CD4-positive, alpha-beta T cell (primary cell): ENCODE measurements at regions not wholly inside any gene's neighbourhood (a gene's known extent, or its start where the extent isn't known, plus 50 kb on each side); places are given as distances from the start of the nearest gene placed in this dataset.

Source experiments
- ATAC-seq: fragments of 200-7000 bp; cut with Tn5 transposase; one replicate; pipeline ENCODE4 v1.10.0; 2022; ENCODE audit warnings: mild to moderate bottlenecking; ENCODE audit not compliant: poor library complexity
- CTCF ChIA-PET: fragments of 350-600 bp; sonication (Branson Sonifier 250); formaldehyde crosslinking; loops from one replicate; lab custom pipeline; 2021; ENCODE audit warnings: antibody characterized with exemption, inconsistent platforms; lab: Charles Lee
- POLR2A ChIA-PET: fragments of 350-600 bp; sonication (Branson Sonifier 250); formaldehyde crosslinking; loops from one replicate; lab custom pipeline; 2021; ENCODE audit warnings: antibody characterized with exemption, inconsistent platforms; lab: Charles Lee
- DNase-seq, 14 experiments: peaks; one replicate each; pipeline ENCODE4 v3.0.0-alpha.2; 2013 to 2020; ENCODE audit warnings: mixed read lengths in 2 of 14
- H3K27ac ChIP-seq, 2 donors: one replicate each; pipeline versions ENCODE4 v1.5.1 to v1.7.0; 2013; ENCODE audit warnings: low read length in 2 of 2, low read depth in 1 of 2, mild to moderate bottlenecking in 1 of 2
- H3K27me3 ChIP-seq, 2 experiments: 1 replicate in 1 of 2; 2 replicates in 1 of 2; pipeline versions ENCODE4 v1.6.1 to v1.7.0; 2013; ENCODE audit warnings: low read length in 2 of 2, control low read depth in 1 of 2, mild to moderate bottlenecking in 1 of 2, moderate library complexity in 1 of 2; ENCODE audit not compliant: insufficient read depth in 2 of 2, control insufficient read depth in 1 of 2
- H3K36me3 ChIP-seq: one replicate; pipeline ENCODE4 v1.6.1; 2013; ENCODE audit warnings: low read length, control low read depth; ENCODE audit not compliant: insufficient read depth
- H3K4me1 ChIP-seq: one replicate; pipeline ENCODE4 v1.6.1; 2013; ENCODE audit warnings: low read length, control low read depth; ENCODE audit not compliant: insufficient read depth
- H3K4me3 ChIP-seq: one replicate; pipeline ENCODE4 v1.5.1; 2013; ENCODE audit warnings: mild to moderate bottlenecking, low read length, moderate library complexity
- H3K9me3 ChIP-seq, 2 experiments: 1 replicate in 1 of 2; 2 replicates in 1 of 2; pipeline versions ENCODE4 v1.6.1 to v1.7.0; 2013; ENCODE audit warnings: low read length in 2 of 2, mild to moderate bottlenecking in 2 of 2, control low read depth in 1 of 2, moderate library complexity in 1 of 2; ENCODE audit not compliant: control insufficient read depth in 1 of 2, insufficient read depth in 1 of 2
- H3K27ac Mint-ChIP-seq: one replicate; pipeline ENCODE4 v1.8.0; 2020; ENCODE audit warnings: mixed read lengths
- H3K27me3 Mint-ChIP-seq: one replicate; pipeline ENCODE4 v1.8.0; 2021; ENCODE audit warnings: mixed read lengths
- H3K36me3 Mint-ChIP-seq: one replicate; pipeline ENCODE4 v1.8.0; 2021; ENCODE audit warnings: low read depth, mixed read lengths
- H3K4me1 Mint-ChIP-seq: one replicate; pipeline ENCODE4 v1.8.0; 2021; ENCODE audit warnings: low read depth, mixed read lengths
- H3K4me3 Mint-ChIP-seq: one replicate; pipeline ENCODE4 v1.8.0; 2020; ENCODE audit warnings: mild to moderate bottlenecking, mixed read lengths
- H3K9me3 Mint-ChIP-seq: one replicate; pipeline ENCODE4 v1.8.0; 2020; ENCODE audit warnings: mixed read lengths
- CTCF ChIP-seq: fragments of 200-600 bp; IDR thresholded peaks from one replicate; pipeline ENCODE4 v1.8.0; 2022; ENCODE audit warnings: antibody characterized with exemption, mild to moderate bottlenecking
- intact Hi-C, 2 experiments: fragments of 100-400 bp; cut with DNase I in 1 of 2; cut with micrococcal nuclease in 1 of 2; formaldehyde crosslinking; loops; one replicate each; pipeline versions ENCODE4 v1.15.1 to v1.9.0; 2023 to 2025; cut with DNase I, micrococcal nuclease

DNA sequence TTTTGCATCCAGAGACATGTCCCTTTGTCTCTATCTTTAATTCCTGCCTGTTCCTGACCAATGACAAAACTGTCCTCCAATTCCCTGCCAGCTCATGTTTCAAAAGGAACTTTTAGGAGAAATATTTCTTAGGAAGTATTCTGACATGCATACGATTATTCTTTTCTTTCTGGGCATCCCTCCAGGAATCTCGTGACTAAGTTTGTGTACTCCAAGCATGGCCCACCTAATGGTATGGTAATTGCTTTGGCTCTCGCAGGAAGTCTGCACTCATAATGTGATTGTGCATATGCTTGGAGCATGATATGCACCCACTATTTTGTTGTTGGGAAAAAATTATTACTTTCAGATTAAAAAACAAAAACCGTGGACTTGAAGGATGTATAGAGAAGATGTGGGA, 256.4 kb downstream of the PRDM2 start:
- peaks cover 0 to 6% of the 10 kb centered on the region in 2 experiments for H3K27me3 ChIP-seq
- peaks cover 5% of the 10 kb centered on the region for H3K4me1 ChIP-seq
- no peaks in the 10 kb centered on the region for H3K36me3 ChIP-seq
- no peak for TF ChIP-seq CTCF
- H3K9me3 Mint-ChIP-seq: no peaks in the 10 kb centered on the region
- H3K27me3 Mint-ChIP-seq: peaks cover 34% of the 10 kb centered on the region
- H3K4me3 Mint-ChIP-seq: no peak overlapping the region
- intact Hi-C loops: no loop called here
- no peak overlapping the region for H3K4me3 ChIP-seq
- H3K9me3 ChIP-seq: no peaks in the 10 kb centered on the region
- H3K27ac Mint-ChIP-seq: no peak overlapping the region
- no peak overlapping the region for H3K27ac ChIP-seq
- no peak for ATAC-seq
- ChIA-PET CTCF (no interaction called here), POLR2A (no interaction called here)
- no peaks in the 10 kb centered on the region for H3K36me3 Mint-ChIP-seq
- H3K4me1 Mint-ChIP-seq: no peaks in the 10 kb centered on the region
- DNase-seq: no peak

GRCh38 chr1:13960375-13960987, 260.5 kb downstream of the PRDM2 start:
- TF ChIP-seq CTCF: peak; percentile 96
- Histone ChIP-seq H3K36me3 (no peaks in the 10 kb centered on the region), H3K27me3 (peaks cover 0 to 9% of the 10 kb centered on the region in 2 experiments), H3K4me3 (no peak overlapping the region), H3K9me3 (no peaks in the 10 kb centered on the region), H3K27ac (no peak overlapping the region), H3K4me1 (peaks cover 5% of the 10 kb centered on the region)
- ChIA-PET POLR2A (no interaction called here), CTCF (no interaction called here)
- DNase-seq (peak; percentile 41 to 78 (median 58)), ATAC-seq (peak; percentile 56)
- Mint-ChIP-seq H3K27me3 (peaks cover 68% of the 10 kb centered on the region), H3K27ac (no peak overlapping the region), H3K36me3 (no peaks in the 10 kb centered on the region), H3K9me3 (no peaks in the 10 kb centered on the region), H3K4me3 (no peak overlapping the region), H3K4me1 (no peaks in the 10 kb centered on the region)
- intact Hi-C loops: loop anchor here (1.0 to 10.0 kb wide), 4 partner anchors 146 to 603 kb away; no protein-coding TSS in a partner anchor

DNA sequence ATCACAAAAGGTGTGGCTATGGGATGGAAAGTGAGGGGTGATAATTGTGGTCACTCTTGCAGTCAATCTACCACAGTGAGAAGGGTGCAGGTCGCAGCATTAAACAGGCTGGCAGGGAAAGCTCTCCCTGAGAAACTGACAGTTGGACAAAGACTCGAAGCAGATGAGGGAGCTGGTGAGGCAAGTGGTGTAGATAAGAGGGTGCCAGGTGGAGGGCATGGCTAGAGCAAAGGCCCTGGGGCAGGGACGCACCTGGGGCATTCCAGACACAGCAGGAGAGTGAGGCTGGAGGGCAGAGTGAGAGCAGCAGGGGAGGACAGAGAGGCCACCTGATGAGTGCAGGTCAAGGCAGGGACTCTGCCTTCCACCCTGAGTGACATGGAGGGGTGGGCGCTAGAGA, 264.8 kb downstream of the PRDM2 start:
- no peaks in the 10 kb centered on the region for H3K4me1 Mint-ChIP-seq
- no peak for DNase-seq
- CTCF ChIA-PET: no interaction called here
- H3K36me3 Mint-ChIP-seq: no peaks in the 10 kb centered on the region
- TF ChIP-seq CTCF: no peak
- H3K27ac Mint-ChIP-seq: no peak overlapping the region
- H3K9me3 ChIP-seq: no peaks in the 10 kb centered on the region
- intact Hi-C loops: loop anchor here (5.0 to 10.0 kb wide), 2 partner anchors 150 to 607 kb away; no protein-coding TSS in a partner anchor
- H3K27ac ChIP-seq: no peak overlapping the region
- H3K36me3 ChIP-seq: no peaks in the 10 kb centered on the region
- ATAC-seq: no peak
- POLR2A ChIA-PET: no interaction called here
- peaks cover 0 to 6% of the 10 kb centered on the region in 2 experiments for H3K27me3 ChIP-seq
- peaks cover 5% of the 10 kb centered on the region for H3K4me1 ChIP-seq
- H3K27me3 Mint-ChIP-seq: peaks cover 66% of the 10 kb centered on the region
- H3K4me3 Mint-ChIP-seq: no peak overlapping the region
- H3K9me3 Mint-ChIP-seq: no peaks in the 10 kb centered on the region
- H3K4me3 ChIP-seq: no peak overlapping the region
